IMR-90 (cell line): ENCODE measurements at regions not wholly inside any gene's neighbourhood (a gene's known extent, or its start where the extent isn't known, plus 50 kb on each side); places are given as distances from the start of the nearest gene placed in this dataset.

Experiments used
- MXI1 ChIP-seq: IDR thresholded peaks from 2 replicates; pipeline ENCODE4 v1.6.1; 2012; ENCODE audit warnings: low read depth, mild to moderate bottlenecking, low read length, moderate library complexity, borderline replicate concordance
- POLR2A ChIP-seq: IDR thresholded peaks from 2 replicates; pipeline ENCODE4 v1.6.1; 2012; ENCODE audit warnings: mild to moderate bottlenecking, low read depth, low read length
- USF2 ChIP-seq: fragments of 150-350 bp; IDR thresholded peaks from 2 replicates; pipeline ENCODE4 v1.6.1; 2017; ENCODE audit warnings: mild to moderate bottlenecking, antibody characterized with exemption, low read length, low read depth
- TF ChIP-seq, protein P1 (sequence below): conservative IDR thresholded peaks from 2 replicates; pipeline ENCODE4 v1.5.1; 2012; ENCODE audit warnings: mild to moderate bottlenecking, low read depth, low read length, improper control_type of control experiment

GRCh38 chr17:77298811-77299210, 158.0 kb downstream of the SEC14L1 start:
- TF ChIP-seq, protein P1, sequence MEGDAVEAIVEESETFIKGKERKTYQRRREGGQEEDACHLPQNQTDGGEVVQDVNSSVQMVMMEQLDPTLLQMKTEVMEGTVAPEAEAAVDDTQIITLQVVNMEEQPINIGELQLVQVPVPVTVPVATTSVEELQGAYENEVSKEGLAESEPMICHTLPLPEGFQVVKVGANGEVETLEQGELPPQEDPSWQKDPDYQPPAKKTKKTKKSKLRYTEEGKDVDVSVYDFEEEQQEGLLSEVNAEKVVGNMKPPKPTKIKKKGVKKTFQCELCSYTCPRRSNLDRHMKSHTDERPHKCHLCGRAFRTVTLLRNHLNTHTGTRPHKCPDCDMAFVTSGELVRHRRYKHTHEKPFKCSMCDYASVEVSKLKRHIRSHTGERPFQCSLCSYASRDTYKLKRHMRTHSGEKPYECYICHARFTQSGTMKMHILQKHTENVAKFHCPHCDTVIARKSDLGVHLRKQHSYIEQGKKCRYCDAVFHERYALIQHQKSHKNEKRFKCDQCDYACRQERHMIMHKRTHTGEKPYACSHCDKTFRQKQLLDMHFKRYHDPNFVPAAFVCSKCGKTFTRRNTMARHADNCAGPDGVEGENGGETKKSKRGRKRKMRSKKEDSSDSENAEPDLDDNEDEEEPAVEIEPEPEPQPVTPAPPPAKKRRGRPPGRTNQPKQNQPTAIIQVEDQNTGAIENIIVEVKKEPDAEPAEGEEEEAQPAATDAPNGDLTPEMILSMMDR: no peak
- TF ChIP-seq POLR2A (no peak), USF2 (no peak), MXI1 (no peak)
